Small intestine (tissue), 7 donors: ENCODE measurements at regions not wholly inside any gene's neighbourhood (a gene's known extent, or its start where the extent isn't known, plus 50 kb on each side); places are given as distances from the start of the nearest gene placed in this dataset.

ENCODE experiments used
- DNase-seq, 2 donors: peaks; one replicate each; pipeline versions ENCODE4 v3.0.0 to v3.0.0-alpha.2; 2013
- FAIRE-seq: peaks from 2 replicates; lab custom pipeline; 2012; peaks lifted over from hg19 to GRCh38; lab: Jason Lieb, UNC
- H3K27ac ChIP-seq, 3 donors: one replicate each; pipeline ENCODE4 v1.5.1; 2013; ENCODE audit warnings: low read length in 2 of 3, mild to moderate bottlenecking in 2 of 3, control low read depth in 1 of 3, inconsistent platforms in 1 of 3, low read depth in 1 of 3, moderate library complexity in 1 of 3
- H3K27me3 ChIP-seq, 3 donors: one replicate each; pipeline ENCODE4 v1.6.1; 2013; ENCODE audit warnings: low read length in 3 of 3, inconsistent platforms in 1 of 3; ENCODE audit not compliant: control insufficient read depth in 3 of 3, insufficient read depth in 3 of 3
- H3K36me3 ChIP-seq, 3 donors: one replicate each; pipeline ENCODE4 v1.6.1; 2013; ENCODE audit warnings: low read length in 3 of 3, inconsistent platforms in 1 of 3, low read depth in 1 of 3, mild to moderate bottlenecking in 1 of 3, moderate library complexity in 1 of 3; ENCODE audit not compliant: control insufficient read depth in 3 of 3, insufficient read depth in 2 of 3
- H3K4me1 ChIP-seq, 3 donors: one replicate each; pipeline ENCODE4 v1.6.1; 2013; ENCODE audit warnings: low read length in 2 of 3, inconsistent platforms in 1 of 3, low read depth in 1 of 3, mild to moderate bottlenecking in 1 of 3, moderate library complexity in 1 of 3; ENCODE audit not compliant: control insufficient read depth in 3 of 3, insufficient read depth in 2 of 3
- H3K4me3 ChIP-seq, 3 donors: one replicate each; pipeline ENCODE4 v1.5.1; 2013; ENCODE audit warnings: low read length in 3 of 3, control low read depth in 1 of 3, inconsistent platforms in 1 of 3, low read depth in 1 of 3, mild to moderate bottlenecking in 1 of 3, moderate library complexity in 1 of 3
- H3K9me3 ChIP-seq, 2 donors: one replicate each; pipeline ENCODE4 v1.6.1; 2013; ENCODE audit warnings: low read depth in 1 of 2, low read length in 1 of 2; ENCODE audit not compliant: control insufficient read depth in 2 of 2, insufficient read depth in 1 of 2
- WGBS, 3 donors: extraction: QIAGEN DNeasy Blood & Tissue Kit; methylation state at CpG; one replicate each; pipeline ENCODE4 v1.1.7; 2013; 5-methylcytosine and 5-hydroxymethylcytosine counted together
- donor health status: healthy with polysubstance abuse.
- donor health status: control.
- donor health status: control.
- donor health status: Bipolar disorder and iron deficiency.
- donor health status: healthy.

GRCh38 chr6:98627129-98627775 is 207.1 kb upstream of the POU3F2 start:
- Histone ChIP-seq H3K27me3 (no peaks in the 10 kb centered on the region), H3K36me3 (no peaks in the 10 kb centered on the region), H3K4me1 (no peaks in the 10 kb centered on the region), H3K9me3 (no peaks in the 10 kb centered on the region), H3K4me3 (no peak overlapping the region), H3K27ac (no peak overlapping the region)
- DNase-seq, result no peak
- no peak for FAIRE-seq
- WGBS, 3 donors, result 69 to 73% (median 72%) methylated on average over 4 of the region's 4 CpGs

- DNase-seq, result no peak
- Histone ChIP-seq H3K27ac (no peak overlapping the region), H3K27me3 (no peaks in the 10 kb centered on the region), H3K36me3 (no peaks in the 10 kb centered on the region), H3K4me3 (no peak overlapping the region), H3K9me3 (no peaks in the 10 kb centered on the region), H3K4me1 (no peaks in the 10 kb centered on the region)
- no peak for FAIRE-seq
Measured at GRCh38 chr6:98633886-98634285, 200.5 kb upstream of the POU3F2 start.

GRCh38 chr6:98634569-98634968 is 199.8 kb upstream of the POU3F2 start:
- Histone ChIP-seq H3K27ac (no peak overlapping the region), H3K27me3 (no peaks in the 10 kb centered on the region), H3K36me3 (no peaks in the 10 kb centered on the region), H3K4me3 (no peak overlapping the region), H3K4me1 (no peaks in the 10 kb centered on the region), H3K9me3 (no peaks in the 10 kb centered on the region)
- DNase-seq (no peak), FAIRE-seq (no peak)
- 30 to 47% (median 32%) methylated on average over 3 of the region's 3 CpGs for WGBS, 3 donors

- FAIRE-seq (no peak), DNase-seq (no peak)
- Histone ChIP-seq H3K27me3 (no peaks in the 10 kb centered on the region), H3K27ac (no peak overlapping the region), H3K36me3 (no peaks in the 10 kb centered on the region), H3K4me3 (no peak overlapping the region), H3K4me1 (no peaks in the 10 kb centered on the region), H3K9me3 (no peaks in the 10 kb centered on the region)
- 83 to 90% (median 84%) methylated on average over 2 of the region's 2 CpGs for WGBS, 3 donors
Measured at GRCh38 chr6:98635191-98635590, 199.2 kb upstream of the POU3F2 start.

- Histone ChIP-seq H3K4me3 (no peak overlapping the region), H3K9me3 (no peaks in the 10 kb centered on the region), H3K27ac (no peak overlapping the region), H3K27me3 (no peaks in the 10 kb centered on the region), H3K4me1 (no peaks in the 10 kb centered on the region), H3K36me3 (no peaks in the 10 kb centered on the region)
- DNase-seq, result no peak
- FAIRE-seq, result no peak
- 6 to 19% (median 15%) methylated on average over 1 of the region's 1 CpG for WGBS, 3 donors
Measured at GRCh38 chr6:98636941-98637340, 197.4 kb upstream of the POU3F2 start.

GRCh38 chr6:98639089-98639635 is 195.2 kb upstream of the POU3F2 start:
- FAIRE-seq, result no peak
- DNase-seq, result no peak
- H3K27me3 ChIP-seq, result no peaks in the 10 kb centered on the region
- 52 to 76% (median 73%) methylated on average over 5 of the region's 5 CpGs for WGBS, 3 donors
- H3K9me3 ChIP-seq, result no peaks in the 10 kb centered on the region
- no peaks in the 10 kb centered on the region for H3K4me1 ChIP-seq
- H3K36me3 ChIP-seq, result no peaks in the 10 kb centered on the region
- no peak overlapping the region for H3K4me3 ChIP-seq
- no peak overlapping the region for H3K27ac ChIP-seq

GRCh38 chr6:98640366-98640765 is 194.0 kb upstream of the POU3F2 start:
- Histone ChIP-seq H3K4me1 (no peaks in the 10 kb centered on the region), H3K9me3 (no peaks in the 10 kb centered on the region), H3K4me3 (no peak overlapping the region), H3K27ac (no peak overlapping the region), H3K27me3 (no peaks in the 10 kb centered on the region), H3K36me3 (no peaks in the 10 kb centered on the region)
- no peak for DNase-seq
- WGBS, 3 donors, result 81 to 83% (median 83%) methylated on average over 5 of the region's 5 CpGs
- FAIRE-seq, result no peak

GRCh38 chr6:98641949-98642719 is 192.2 kb upstream of the POU3F2 start:
- Histone ChIP-seq H3K4me1 (no peaks in the 10 kb centered on the region), H3K27ac (no peak overlapping the region), H3K36me3 (no peaks in the 10 kb centered on the region), H3K9me3 (no peaks in the 10 kb centered on the region), H3K27me3 (no peaks in the 10 kb centered on the region), H3K4me3 (no peak overlapping the region)
- no peak for DNase-seq
- no peak for FAIRE-seq
- WGBS, 3 donors, result 14 to 36% (median 24%) methylated on average over 5 of the region's 5 CpGs
